NB4 (cell line): ENCODE measurements at regions not wholly inside any gene's neighbourhood (a gene's known extent, or its start where the extent isn't known, plus 50 kb on each side); places are given as distances from the start of the nearest gene placed in this dataset.

Experiments
- DNase-seq: peaks from one replicate; pipeline ENCODE4 v3.0.0; 2010; ENCODE audit warnings: low read depth
- H3K4me3 ChIP-seq: one replicate; pipeline ENCODE4 v1.5.1; 2011; ENCODE audit warnings: mild to moderate bottlenecking, low read depth, low read length, moderate library complexity
- MYC ChIP-seq: IDR thresholded peaks from 2 replicates; pipeline ENCODE4 v1.6.1; 2011; ENCODE audit warnings: low read depth, low read length
- POLR2A ChIP-seq: IDR thresholded peaks from 2 replicates; pipeline ENCODE4 v1.6.1; 2011; ENCODE audit warnings: mild to moderate bottlenecking; ENCODE audit not compliant: insufficient read length; ENCODE audit errors: extremely low read depth
- TF ChIP-seq, protein P1 (sequence below): IDR thresholded peaks from 2 replicates; pipeline ENCODE4 v1.6.1; 2011; ENCODE audit warnings: low read depth, low read length
- TF ChIP-seq, protein P2 (sequence below): IDR thresholded peaks from one replicate; pipeline ENCODE4 v1.5.1; 2012; ENCODE audit warnings: low read depth, low read length

DNA sequence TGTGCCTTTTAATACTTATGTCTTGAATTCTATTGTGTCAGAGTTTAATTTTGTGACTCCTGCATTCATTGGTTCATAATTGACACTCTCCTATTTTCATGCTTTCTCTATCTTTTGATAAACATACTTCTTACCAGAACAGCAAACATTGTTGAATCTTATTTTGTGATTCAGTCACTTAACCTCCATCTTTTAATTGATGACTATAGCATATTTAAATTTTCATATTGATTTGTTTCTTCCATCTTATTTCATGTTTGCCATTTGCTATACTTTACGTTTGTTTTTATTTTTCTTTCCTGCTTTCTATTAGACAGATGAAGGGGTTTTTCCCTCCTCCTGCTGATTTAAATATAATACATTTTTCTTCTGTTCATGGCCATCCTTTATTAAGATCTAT lies 115.5 kb upstream of the FAM9A start:
- no peak overlapping the region for H3K4me3 ChIP-seq
- TF ChIP-seq, protein P1, sequence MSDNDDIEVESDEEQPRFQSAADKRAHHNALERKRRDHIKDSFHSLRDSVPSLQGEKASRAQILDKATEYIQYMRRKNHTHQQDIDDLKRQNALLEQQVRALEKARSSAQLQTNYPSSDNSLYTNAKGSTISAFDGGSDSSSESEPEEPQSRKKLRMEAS: no peak
- TF ChIP-seq MYC (no peak), POLR2A (no peak)
- TF ChIP-seq, protein P2, sequence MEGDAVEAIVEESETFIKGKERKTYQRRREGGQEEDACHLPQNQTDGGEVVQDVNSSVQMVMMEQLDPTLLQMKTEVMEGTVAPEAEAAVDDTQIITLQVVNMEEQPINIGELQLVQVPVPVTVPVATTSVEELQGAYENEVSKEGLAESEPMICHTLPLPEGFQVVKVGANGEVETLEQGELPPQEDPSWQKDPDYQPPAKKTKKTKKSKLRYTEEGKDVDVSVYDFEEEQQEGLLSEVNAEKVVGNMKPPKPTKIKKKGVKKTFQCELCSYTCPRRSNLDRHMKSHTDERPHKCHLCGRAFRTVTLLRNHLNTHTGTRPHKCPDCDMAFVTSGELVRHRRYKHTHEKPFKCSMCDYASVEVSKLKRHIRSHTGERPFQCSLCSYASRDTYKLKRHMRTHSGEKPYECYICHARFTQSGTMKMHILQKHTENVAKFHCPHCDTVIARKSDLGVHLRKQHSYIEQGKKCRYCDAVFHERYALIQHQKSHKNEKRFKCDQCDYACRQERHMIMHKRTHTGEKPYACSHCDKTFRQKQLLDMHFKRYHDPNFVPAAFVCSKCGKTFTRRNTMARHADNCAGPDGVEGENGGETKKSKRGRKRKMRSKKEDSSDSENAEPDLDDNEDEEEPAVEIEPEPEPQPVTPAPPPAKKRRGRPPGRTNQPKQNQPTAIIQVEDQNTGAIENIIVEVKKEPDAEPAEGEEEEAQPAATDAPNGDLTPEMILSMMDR: no peak
- no peak for DNase-seq

DNA sequence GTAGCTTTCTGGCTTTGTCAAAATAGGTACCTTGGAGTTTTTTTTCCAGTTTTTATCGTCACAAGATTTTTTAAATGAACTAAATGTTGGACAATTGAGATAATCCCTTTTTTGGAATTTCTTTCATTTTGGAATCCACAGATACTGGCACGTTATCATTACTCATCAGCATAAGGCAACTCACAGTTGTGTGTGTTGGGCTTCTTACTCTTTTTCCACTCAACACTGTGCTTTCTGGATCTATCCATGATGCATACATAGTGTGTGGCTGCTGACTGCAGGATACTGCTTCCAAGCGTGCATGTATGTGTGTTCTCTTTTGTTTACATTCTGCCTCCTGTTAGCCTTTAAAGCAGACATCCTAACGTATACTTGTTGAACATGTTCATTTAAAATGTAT lies 113.5 kb upstream of the FAM9A start:
- no peak for DNase-seq
- H3K4me3 ChIP-seq: no peak overlapping the region
- TF ChIP-seq, protein P2: no peak
- TF ChIP-seq, protein P1: no peak
- TF ChIP-seq POLR2A: no peak
- no peak for TF ChIP-seq MYC

DNA sequence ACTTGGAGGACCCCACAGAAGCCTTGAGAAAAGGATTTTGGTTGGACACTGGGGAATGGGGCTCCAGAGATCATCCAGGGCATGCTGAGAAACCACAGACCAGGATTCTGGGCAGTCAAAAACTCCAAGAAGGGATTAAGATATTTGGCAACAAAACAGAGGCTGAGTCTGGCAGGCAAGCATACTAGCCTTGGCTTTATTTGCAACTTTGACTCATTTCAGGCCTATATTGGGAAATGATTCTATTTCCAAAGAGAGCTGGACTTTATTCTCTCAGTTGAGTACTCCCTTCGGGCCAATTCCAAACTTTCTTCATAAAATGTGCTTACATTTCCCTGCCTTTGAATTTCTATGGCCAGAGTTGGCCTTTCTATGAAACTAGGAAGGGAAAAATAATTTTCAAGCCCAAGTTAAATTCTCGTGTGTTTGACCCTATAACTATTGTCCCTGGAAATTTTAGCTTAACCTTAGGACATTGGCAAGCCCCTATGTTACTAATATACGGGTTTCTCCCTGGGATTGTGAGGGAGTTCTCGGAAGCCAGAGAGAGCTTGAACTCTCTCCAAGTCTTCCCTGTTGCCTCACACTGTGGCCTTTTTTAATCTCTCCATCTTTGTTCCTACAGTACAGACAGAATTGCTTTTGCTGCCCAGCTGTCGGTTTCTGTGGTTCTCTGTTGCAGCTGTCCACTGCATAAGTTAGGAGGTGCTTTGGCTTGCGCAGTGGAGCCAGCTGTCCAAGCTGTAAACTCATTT lies 112.6 kb upstream of the FAM9A start:
- no peak overlapping the region for H3K4me3 ChIP-seq
- no peak for DNase-seq
- no peak for TF ChIP-seq MYC
- TF ChIP-seq, protein P1: no peak
- TF ChIP-seq, protein P2: no peak
- no peak for TF ChIP-seq POLR2A

DNA sequence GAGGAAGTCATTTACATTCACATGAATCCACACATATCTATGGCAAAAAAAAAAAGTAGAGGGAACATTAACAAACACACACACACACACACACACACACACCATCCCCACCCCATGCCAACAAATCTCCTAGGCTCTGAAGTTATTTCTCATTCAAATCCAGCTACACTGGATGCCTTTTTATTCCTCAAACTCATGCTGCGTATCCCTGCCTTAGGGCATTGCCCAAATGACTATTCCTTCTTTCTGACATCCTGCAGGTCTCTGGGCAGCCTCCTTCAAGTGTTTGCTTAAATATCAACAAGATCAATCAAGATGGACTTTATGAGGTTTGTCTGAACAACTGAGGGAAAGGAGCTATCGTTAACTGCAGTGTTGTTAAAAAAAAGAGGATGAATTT lies 106.5 kb upstream of the FAM9A start:
- TF ChIP-seq, protein P2: no peak
- no peak for TF ChIP-seq POLR2A
- TF ChIP-seq, protein P1: no peak
- TF ChIP-seq MYC: no peak
- no peak overlapping the region for H3K4me3 ChIP-seq
- no peak for DNase-seq

DNA sequence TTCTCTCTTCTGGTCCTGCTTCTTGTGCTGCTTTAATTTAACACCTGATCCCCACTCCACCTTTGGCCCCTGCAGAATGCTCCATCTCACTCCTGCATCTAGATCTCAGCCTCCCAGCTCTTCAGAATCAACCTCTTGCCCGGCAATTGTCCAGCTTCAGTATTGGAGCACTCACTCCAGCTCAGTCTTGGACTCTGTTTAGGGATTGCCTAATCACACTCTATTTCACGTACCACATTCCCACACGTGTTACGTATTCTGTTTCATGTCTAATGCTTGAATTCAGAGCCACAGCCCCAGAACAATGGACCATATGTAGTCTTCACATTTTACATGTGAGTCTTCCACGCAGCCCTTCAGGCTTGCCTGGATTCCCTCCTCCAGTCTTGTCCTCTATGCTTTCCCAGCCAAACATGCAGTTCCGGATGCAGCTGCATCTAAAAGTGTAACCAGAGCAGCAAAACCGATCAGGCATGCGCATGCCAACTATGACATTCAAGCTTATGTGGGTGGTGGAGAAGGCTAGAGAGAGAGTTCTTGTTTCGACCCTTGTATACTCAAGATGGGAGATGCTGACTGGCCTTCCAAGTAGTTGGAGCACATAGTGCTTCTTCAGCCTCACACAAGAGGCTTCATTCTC lies 105.2 kb upstream of the FAM9A start:
- DNase-seq: no peak
- H3K4me3 ChIP-seq: no peak overlapping the region
- TF ChIP-seq MYC (no peak), POLR2A (no peak)
- TF ChIP-seq, protein P1: no peak
- TF ChIP-seq, protein P2: no peak
